ENCODE measurements at regions not wholly inside any gene's neighbourhood (a gene's known extent, or its start where the extent isn't known, plus 50 kb on each side); places are given as distances from the start of the nearest gene placed in this dataset.

GRCh38 chr12:46468160-46468559 lies 95.6 kb upstream of the SLC38A2 start:
- no peak for DNase-seq (ENCODE audit: low read depth)

GRCh38 chr12:46465307-46465706 lies 92.7 kb upstream of the SLC38A2 start:
- no peak for DNase-seq (ENCODE audit: low read depth)

- DNase-seq (ENCODE audit: low read depth) = no peak
Observed at GRCh38 chr12:46464863-46465262, 92.3 kb upstream of the SLC38A2 start.

- DNase-seq (ENCODE audit: low read depth) = no peak
Observed at GRCh38 chr12:46462641-46463355, 90.2 kb upstream of the SLC38A2 start.

GRCh38 chr12:46461907-46462640 lies 89.5 kb upstream of the SLC38A2 start:
- DNase-seq (ENCODE audit: low read depth) = no peak

GRCh38 chr12:46461459-46461858 lies 88.9 kb upstream of the SLC38A2 start:
- DNase-seq (ENCODE audit: low read depth) = no peak

- no peak for DNase-seq (ENCODE audit: low read depth)
Observed at GRCh38 chr12:46460682-46461210, 88.2 kb upstream of the SLC38A2 start.

GRCh38 chr12:46459861-46460545 lies 87.4 kb upstream of the SLC38A2 start:
- DNase-seq (ENCODE audit: low read depth) = no peak

GRCh38 chr12:46459111-46459510 lies 86.5 kb upstream of the SLC38A2 start:
- DNase-seq (ENCODE audit: low read depth) = peak; percentile 79

GRCh38 chr12:46458500-46459102 lies 86.0 kb upstream of the SLC38A2 start:
- no peak for DNase-seq (ENCODE audit: low read depth)

- DNase-seq (ENCODE audit: low read depth) = no peak
Observed at GRCh38 chr12:46457958-46458357, 85.4 kb upstream of the SLC38A2 start.

- DNase-seq (ENCODE audit: low read depth) = peak; percentile 77
Observed at GRCh38 chr12:46456356-46457334, 84.1 kb upstream of the SLC38A2 start.

GRCh38 chr12:46455648-46456352 lies 83.2 kb upstream of the SLC38A2 start:
- no peak for DNase-seq (ENCODE audit: low read depth)

- no peak for DNase-seq (ENCODE audit: low read depth)
Observed at GRCh38 chr12:46454981-46455380, 82.4 kb upstream of the SLC38A2 start.

- DNase-seq (ENCODE audit: low read depth) = no peak
Observed at GRCh38 chr12:46453428-46453827, 80.9 kb upstream of the SLC38A2 start.

GRCh38 chr12:46452776-46453175 lies 80.2 kb upstream of the SLC38A2 start:
- DNase-seq (ENCODE audit: low read depth) = no peak

- DNase-seq (ENCODE audit: low read depth) = peak; percentile 83
Observed at GRCh38 chr12:46452061-46452615, 79.6 kb upstream of the SLC38A2 start.

- no peak for DNase-seq (ENCODE audit: low read depth)
Observed at GRCh38 chr12:46451276-46452021, 78.9 kb upstream of the SLC38A2 start.

- no peak for DNase-seq (ENCODE audit: low read depth)
Observed at GRCh38 chr12:46450279-46450748, 77.7 kb upstream of the SLC38A2 start.
